B cell (primary cell): ENCODE measurements at regions not wholly inside any gene's neighbourhood (a gene's known extent, or its start where the extent isn't known, plus 50 kb on each side); places are given as distances from the start of the nearest gene placed in this dataset.

Experiments
- ATAC-seq: fragments of 200-7000 bp; cut with Tn5 transposase; one replicate; pipeline ENCODE4 v1.10.0; 2021; ENCODE audit warnings: low read depth, mild to moderate bottlenecking, moderate number of reproducible peaks, moderate library complexity
- CTCF ChIA-PET: fragments of 350-600 bp; sonication (Branson Sonifier 250); formaldehyde crosslinking; loops from one replicate; lab custom pipeline; 2021; ENCODE audit warnings: antibody characterized with exemption, inconsistent platforms; lab: Charles Lee
- POLR2A ChIA-PET: fragments of 350-600 bp; sonication (Branson Sonifier 250); formaldehyde crosslinking; loops from one replicate; lab custom pipeline; 2021; ENCODE audit warnings: antibody characterized with exemption; lab: Charles Lee
- DNase-seq: peaks from one replicate; pipeline ENCODE4 v3.0.0; 2013
- H2AFZ ChIP-seq: 2 replicates; pipeline ENCODE4 v1.6.1; 2012; ENCODE audit warnings: mild to moderate bottlenecking, low read depth, low read length; ENCODE audit not compliant: insufficient read depth, poor library complexity, severe bottlenecking
- H3K27ac ChIP-seq, 2 donors: 1 replicate in 1 of 2; 2 replicates in 1 of 2; pipeline ENCODE4 v1.5.1; 2012 to 2013; ENCODE audit warnings: low read length in 2 of 2, mild to moderate bottlenecking in 2 of 2, moderate library complexity in 1 of 2
- H3K27me3 ChIP-seq, 4 experiments: fragments of 200-600 bp in 1 of 4; sonication (generic) in 1 of 4; replicated peaks in 1 of 4; 1 replicate in 2 of 4; 2 replicates in 2 of 4; pipeline versions ENCODE4 v1.6.1 to v1.7.0; 2013 to 2016; ENCODE audit warnings: low read length in 3 of 4, mild to moderate bottlenecking in 2 of 4, mixed read lengths in 1 of 4, moderate library complexity in 1 of 4; ENCODE audit not compliant: insufficient read depth in 4 of 4, control insufficient read depth in 3 of 4; ENCODE audit errors: control extremely low read depth in 1 of 4
- H3K36me3 ChIP-seq, 2 experiments: replicated peaks in 1 of 2; 1 replicate in 1 of 2; 2 replicates in 1 of 2; pipeline versions ENCODE4 v1.6.1 to v1.7.1; 2013; ENCODE audit warnings: low read length in 1 of 2; ENCODE audit not compliant: insufficient read depth in 2 of 2, control insufficient read depth in 1 of 2; ENCODE audit errors: control extremely low read depth in 1 of 2, extremely low read depth in 1 of 2
- H3K4me1 ChIP-seq, 2 donors: fragments of 200-600 bp in 1 of 2; sonication (generic) in 1 of 2; 1 replicate in 1 of 2; 2 replicates in 1 of 2; pipeline versions ENCODE4 v1.5.1 to v1.6.1; 2013 to 2017; ENCODE audit warnings: low read length in 2 of 2; ENCODE audit not compliant: control insufficient read depth in 2 of 2, insufficient read depth in 2 of 2
- H3K4me2 ChIP-seq: replicated peaks from 2 replicates; pipeline ENCODE3; 2012; ENCODE audit warnings: mild to moderate bottlenecking, low read depth, low read length; ENCODE audit not compliant: poor library complexity, severe bottlenecking
- H3K4me3 ChIP-seq, 5 experiments: fragments of 200-600 bp in 1 of 5; sonication (generic) in 1 of 5; 1 replicate in 3 of 5; 2 replicates in 2 of 5; pipeline versions ENCODE4 v1.5.1 to v1.7.0; 2011 to 2016; ENCODE audit warnings: low read length in 4 of 5, mild to moderate bottlenecking in 4 of 5, low read depth in 2 of 5, control low read depth in 1 of 5, moderate library complexity in 1 of 5; ENCODE audit not compliant: insufficient read depth in 1 of 5; ENCODE audit errors: control extremely low read depth in 1 of 5, extremely low read depth in 1 of 5
- H3K79me2 ChIP-seq: fragments of 200-600 bp; sonication (generic); one replicate; pipeline ENCODE4 v1.6.0; 2016; ENCODE audit warnings: low read length; ENCODE audit not compliant: control insufficient read depth, insufficient read depth
- H3K9ac ChIP-seq: fragments of 200-600 bp; sonication (generic); 2 replicates; pipeline ENCODE4 v1.6.1; 2017; ENCODE audit warnings: mild to moderate bottlenecking, low read length, moderate library complexity
- H3K9me3 ChIP-seq, 3 donors: one replicate each; pipeline versions ENCODE4 v1.6.1 to v1.7.1; 2013; ENCODE audit warnings: low read length in 2 of 3; ENCODE audit not compliant: control insufficient read depth in 2 of 3, insufficient read depth in 1 of 3; ENCODE audit errors: control extremely low read depth in 1 of 3
- H4K20me1 ChIP-seq: 2 replicates; pipeline ENCODE4 v1.6.0; 2012; ENCODE audit warnings: mild to moderate bottlenecking, low read length; ENCODE audit not compliant: insufficient read depth, control insufficient read depth, poor library complexity, severe bottlenecking
- H3K27ac Mint-ChIP-seq: one replicate; pipeline ENCODE4 v1.8.0; 2021; ENCODE audit warnings: mixed read lengths
- H3K27me3 Mint-ChIP-seq: one replicate; pipeline ENCODE4 v1.8.0; 2021; ENCODE audit warnings: mixed read lengths
- H3K4me1 Mint-ChIP-seq: one replicate; pipeline ENCODE4 v1.8.0; 2021; ENCODE audit warnings: mixed read lengths
- H3K4me3 Mint-ChIP-seq: one replicate; pipeline ENCODE4 v1.8.0; 2021; ENCODE audit warnings: mixed read lengths
- H3K9me3 Mint-ChIP-seq: one replicate; pipeline ENCODE4 v1.8.0; 2022; ENCODE audit warnings: mixed read lengths; ENCODE audit not compliant: insufficient read depth
- CTCF ChIP-seq: fragments of 200-600 bp; IDR thresholded peaks from one replicate; pipeline ENCODE4 v1.8.0; 2022; ENCODE audit warnings: antibody characterized with exemption, mild to moderate bottlenecking
- EZH2 ChIP-seq: IDR thresholded peaks from 2 replicates; pipeline ENCODE4 v1.6.1; 2012; ENCODE audit warnings: borderline replicate concordance, low read depth, mild to moderate bottlenecking, moderate library complexity, low read length; ENCODE audit not compliant: insufficient read depth, poor library complexity, severe bottlenecking
- WGBS: methylation state at CpG from one replicate; pipeline ENCODE4 v1.1.5; 2013; ENCODE audit warnings: missing lambda C conversion rate; ENCODE audit not compliant: insufficient coverage; 5-methylcytosine and 5-hydroxymethylcytosine counted together
- intact Hi-C: fragments of 100-400 bp; cut with micrococcal nuclease; formaldehyde crosslinking; loops from one replicate; pipeline ENCODE4 v1.10.0; 2022

GRCh38 chr14:31963587-31963986 lies 113.5 kb upstream of the ARHGAP5 start:
- intact Hi-C loops, result no loop called here
- Histone ChIP-seq H4K20me1 (no peaks in the 10 kb centered on the region), H3K4me3 (no peak overlapping the region), H3K4me1 (peaks cover 1 to 6% of the 10 kb centered on the region in 2 donors), H3K9me3 (no peaks in the 10 kb centered on the region), H2AFZ (no peak overlapping the region), H3K27me3 (no peaks in the 10 kb centered on the region), H3K36me3 (no peaks in the 10 kb centered on the region), H3K9ac (no peak overlapping the region), H3K79me2 (no peaks in the 10 kb centered on the region), H3K4me2 (no peak overlapping the region), H3K27ac (no peak overlapping the region)
- DNase-seq (no peak), ATAC-seq (no peak)
- POLR2A ChIA-PET, result no interaction called here
- Mint-ChIP-seq H3K4me1 (peaks cover 3% of the 10 kb centered on the region), H3K9me3 (no peaks in the 10 kb centered on the region), H3K4me3 (no peak overlapping the region), H3K27me3 (peaks cover 8% of the 10 kb centered on the region), H3K27ac (no peak overlapping the region)
- no CpG with 5 or more reads among the region's 2 CpGs for WGBS
- TF ChIP-seq EZH2 (no peak), CTCF (no peak)
- CTCF ChIA-PET, result no interaction called here

- no peak overlapping the region for H3K4me2 ChIP-seq
- Mint-ChIP-seq H3K4me1 (peaks cover 5% of the 10 kb centered on the region), H3K9me3 (no peaks in the 10 kb centered on the region), H3K4me3 (no peak overlapping the region), H3K27ac (no peak overlapping the region), H3K27me3 (peaks cover 8% of the 10 kb centered on the region)
- no peak overlapping the region for H3K4me3 ChIP-seq
- no peaks in the 10 kb centered on the region for H3K9me3 ChIP-seq
- no CpG with 5 or more reads among the region's 6 CpGs for WGBS
- peaks cover 5 to 9% of the 10 kb centered on the region in 2 donors for H3K4me1 ChIP-seq
- POLR2A ChIA-PET, result no interaction called here
- DNase-seq, result no peak
- no peak overlapping the region for H2AFZ ChIP-seq
- CTCF ChIA-PET, result no interaction called here
- ATAC-seq, result no peak
- intact Hi-C loops, result no loop called here
- no peaks in the 10 kb centered on the region for H3K79me2 ChIP-seq
- H4K20me1 ChIP-seq, result no peaks in the 10 kb centered on the region
- TF ChIP-seq EZH2 (no peak), CTCF (no peak)
- no peak overlapping the region for H3K27ac ChIP-seq
- no peak overlapping the region for H3K9ac ChIP-seq
- H3K36me3 ChIP-seq, result no peaks in the 10 kb centered on the region
- H3K27me3 ChIP-seq, result no peaks in the 10 kb centered on the region
Observed at GRCh38 chr14:31964490-31964889, 112.6 kb upstream of the ARHGAP5 start.
